GM03348 (cell line): ENCODE measurements at regions not wholly inside any gene's neighbourhood (a gene's known extent, or its start where the extent isn't known, plus 50 kb on each side); places are given as distances from the start of the nearest gene placed in this dataset.

ENCODE experiments used
- DNase-seq: peaks from one replicate; pipeline ENCODE4 v3.0.0; 2012; ENCODE audit warnings: low spot score

DNA sequence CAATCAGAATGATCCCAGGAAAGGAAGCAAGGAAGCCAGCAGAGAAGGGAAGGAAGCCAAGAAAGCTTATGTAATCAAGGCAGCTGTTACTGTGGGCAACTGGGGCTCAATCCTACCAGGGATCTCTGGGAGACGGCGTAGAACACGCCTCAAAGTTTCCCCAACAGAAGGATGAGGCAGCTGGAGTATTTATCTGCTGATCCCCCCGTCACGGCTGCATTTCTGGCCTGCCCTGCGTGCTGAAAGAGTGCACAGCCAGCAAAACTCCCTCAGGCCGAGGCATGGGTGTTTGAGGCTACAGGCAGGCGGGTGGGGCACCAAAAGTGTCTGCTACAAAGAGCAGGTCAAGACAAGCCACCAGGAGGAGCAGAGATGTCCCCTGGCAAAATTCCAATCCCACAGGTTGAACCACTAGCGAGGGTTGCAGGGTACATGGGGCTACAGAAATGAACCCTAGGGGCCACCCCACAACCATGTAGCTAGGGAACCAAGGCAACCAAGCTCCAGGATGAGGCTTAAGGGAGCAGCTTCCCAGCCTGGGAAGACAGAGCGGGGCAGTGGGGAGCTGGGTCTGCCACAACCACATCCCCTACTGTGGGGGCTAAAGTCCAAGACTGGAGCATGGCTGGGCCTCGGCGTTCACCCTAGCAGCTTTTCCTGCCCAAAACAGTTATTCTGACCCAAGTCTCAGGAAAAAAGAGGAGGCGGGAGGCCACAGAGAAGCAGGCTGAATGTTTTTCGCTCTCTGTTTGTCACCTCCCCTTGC, 113.4 kb downstream of the BCOR start:
- peak; percentile 47 for DNase-seq

GRCh38 chrX:39985071-39985470, 112.7 kb downstream of the BCOR start:
- no peak for DNase-seq

DNA sequence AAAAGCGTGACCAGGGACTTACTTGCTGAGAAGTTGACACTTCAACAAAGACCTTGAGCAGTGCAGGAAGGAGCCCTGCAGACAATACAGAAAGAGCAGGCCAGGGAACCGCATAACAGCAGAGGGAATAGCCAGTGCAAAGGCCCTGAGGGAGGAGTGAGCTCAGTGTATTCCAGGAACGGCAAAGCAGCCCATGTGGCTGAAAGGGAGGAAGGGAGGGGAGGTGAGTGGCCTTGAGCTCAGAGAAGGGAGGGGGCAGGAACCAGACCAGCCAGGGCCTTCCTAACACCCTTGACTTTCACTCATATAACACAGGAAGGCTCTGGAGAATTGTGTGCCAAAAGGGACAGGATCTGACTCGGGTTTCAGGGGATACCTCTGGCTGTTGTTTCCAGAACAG, 112.2 kb downstream of the BCOR start:
- no peak for DNase-seq

DNA sequence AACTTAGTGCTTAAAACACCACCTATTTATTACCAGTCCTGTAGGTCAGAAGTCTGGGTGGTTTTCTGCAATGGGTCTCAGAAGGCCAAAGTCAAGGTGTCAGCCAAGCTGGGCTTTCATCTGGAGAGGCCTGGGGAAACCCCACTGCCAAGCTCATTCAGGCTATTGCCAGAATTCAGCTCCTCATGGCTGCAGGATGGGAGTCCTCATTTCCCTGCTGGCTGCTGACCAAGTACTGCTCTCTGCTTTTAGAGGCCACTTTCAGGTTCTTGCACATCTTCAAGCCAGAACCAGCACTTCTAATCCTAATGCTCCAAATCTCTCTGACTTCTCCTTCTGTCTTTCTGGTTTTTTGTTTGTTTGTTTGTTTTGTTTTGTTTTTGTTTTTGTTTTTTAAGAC, 109.3 kb downstream of the BCOR start:
- no peak for DNase-seq

DNA sequence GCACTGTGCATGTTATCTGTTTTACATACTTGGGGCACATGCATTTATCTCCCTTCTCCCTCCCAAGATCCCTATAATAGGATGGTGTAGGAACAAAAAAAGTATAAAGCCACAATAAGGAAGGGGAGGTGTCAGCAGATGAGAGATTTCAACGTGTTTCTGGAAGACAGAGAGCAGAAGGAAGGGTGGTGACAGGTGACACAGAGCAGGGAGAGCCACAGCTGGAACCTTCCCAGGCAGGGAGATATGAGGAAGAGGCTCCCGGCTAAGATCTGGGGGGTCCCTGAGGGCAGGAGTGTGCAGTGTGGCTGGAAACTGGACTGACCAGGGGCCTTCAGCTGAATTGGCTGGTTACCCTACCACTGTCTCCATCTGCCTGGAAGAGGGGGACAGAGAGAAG, 107.4 kb downstream of the BCOR start:
- no peak for DNase-seq

- no peak for DNase-seq
Measured at GRCh38 chrX:39992300-39992699, 105.5 kb downstream of the BCOR start.

DNA sequence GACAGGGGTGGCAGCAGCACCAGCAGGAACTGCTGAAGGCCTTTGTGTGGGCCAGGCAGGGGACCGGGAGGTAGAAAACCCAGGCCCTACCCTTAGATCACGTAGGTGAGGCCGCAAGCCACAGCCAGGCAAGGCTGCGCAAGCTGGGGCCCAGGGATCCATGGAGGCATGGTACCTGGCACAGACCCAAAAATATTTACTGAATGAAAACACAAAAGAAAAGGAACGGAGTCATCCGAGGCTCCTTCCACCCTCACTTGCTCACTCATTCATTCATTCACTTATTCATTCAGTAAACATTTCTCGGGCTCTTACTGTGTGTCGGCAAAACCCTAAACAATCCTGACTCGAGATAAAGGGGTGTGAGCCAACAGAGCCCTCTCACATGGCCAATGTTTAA, 102.3 kb downstream of the BCOR start:
- DNase-seq: no peak

- DNase-seq: no peak
Measured at GRCh38 chrX:39996536-39996935, 101.2 kb downstream of the BCOR start.

- DNase-seq: no peak
Measured at GRCh38 chrX:39998636-39999406, 98.9 kb downstream of the BCOR start.
